Neural progenitor cell (in vitro differentiated cells): ENCODE measurements at regions not wholly inside any gene's neighbourhood (a gene's known extent, or its start where the extent isn't known, plus 50 kb on each side); places are given as distances from the start of the nearest gene placed in this dataset.

ENCODE experiments used
- DNase-seq: peaks from one replicate; pipeline ENCODE4 v3.0.0-alpha.2; 2016; ENCODE audit warnings: low spot score
- H2AFZ ChIP-seq: fragments of 200-600 bp; sonication (generic); replicated peaks from 2 replicates; pipeline ENCODE4 v1.6.1; 2016; ENCODE audit warnings: antibody characterized with exemption
- H3F3A ChIP-seq: fragments of 200-600 bp; sonication (generic); 2 replicates; pipeline ENCODE4 v1.6.1; 2016; ENCODE audit warnings: antibody characterized with exemption, low read depth
- H3K27ac ChIP-seq: fragments of 200-600 bp; sonication (generic); 2 replicates; pipeline ENCODE4 v1.5.1; 2016; ENCODE audit warnings: mild to moderate bottlenecking
- H3K27me3 ChIP-seq: fragments of 200-600 bp; sonication (generic); 2 replicates; pipeline ENCODE4 v1.6.1; 2016; ENCODE audit warnings: mild to moderate bottlenecking, moderate library complexity
- H3K36me3 ChIP-seq: fragments of 200-600 bp; sonication (generic); 2 replicates; pipeline ENCODE4 v1.5.1; 2016
- H3K4me1 ChIP-seq: fragments of 200-600 bp; sonication (generic); 2 replicates; pipeline ENCODE4 v1.6.1; 2016; ENCODE audit warnings: mixed run types
- H3K4me2 ChIP-seq: fragments of 200-600 bp; sonication (generic); 2 replicates; pipeline ENCODE4 v1.6.1; 2016
- H3K4me3 ChIP-seq: fragments of 200-600 bp; sonication (generic); 2 replicates; pipeline ENCODE4 v1.5.1; 2016
- H3K79me2 ChIP-seq: fragments of 200-600 bp; sonication (generic); 2 replicates; pipeline ENCODE4 v1.6.1; 2016; ENCODE audit warnings: low read depth
- H3K9ac ChIP-seq: fragments of 200-600 bp; sonication (generic); 2 replicates; pipeline ENCODE4 v1.6.1; 2016
- H3K9me3 ChIP-seq: fragments of 200-600 bp; sonication (generic); 2 replicates; pipeline ENCODE4 v1.5.1; 2016; ENCODE audit warnings: low read depth
- H4K20me1 ChIP-seq: fragments of 200-600 bp; sonication (generic); 2 replicates; pipeline ENCODE4 v1.6.1; 2016; ENCODE audit warnings: low read depth
- H3K27ac Mint-ChIP-seq: 3 replicates; pipeline ENCODE4 v1.8.0; 2021; ENCODE audit warnings: mixed read lengths
- H3K27me3 Mint-ChIP-seq: 2 replicates; pipeline ENCODE4 v1.8.0; 2022; ENCODE audit warnings: low read depth, mild to moderate bottlenecking, inconsistent platforms, moderate library complexity, mixed read lengths; ENCODE audit not compliant: insufficient read depth
- H3K36me3 Mint-ChIP-seq: 3 replicates; pipeline ENCODE4 v1.8.0; 2021; ENCODE audit warnings: mixed read lengths
- H3K4me1 Mint-ChIP-seq: 3 replicates; pipeline ENCODE4 v1.8.0; 2021; ENCODE audit warnings: mixed read lengths
- H3K4me3 Mint-ChIP-seq: 3 replicates; pipeline ENCODE4 v1.8.0; 2021; ENCODE audit warnings: mild to moderate bottlenecking, moderate library complexity, mixed read lengths
- H3K9me3 Mint-ChIP-seq: 3 replicates; pipeline ENCODE4 v1.8.0; 2020; ENCODE audit warnings: mixed read lengths
- EZH2 ChIP-seq: fragments of 200-600 bp; sonication (generic); IDR thresholded peaks from 2 replicates; pipeline ENCODE4 v1.6.1; 2017; ENCODE audit warnings: antibody characterized with exemption, mild to moderate bottlenecking, moderate library complexity
- EZH2phosphoT487 ChIP-seq: fragments of 200-600 bp; sonication (generic); IDR thresholded peaks from 2 replicates; pipeline ENCODE4 v1.6.1; 2017; ENCODE audit warnings: antibody characterized with exemption
- TF ChIP-seq, protein P1 (sequence below): fragments of 200-600 bp; sonication (generic); IDR thresholded peaks from 2 replicates; pipeline ENCODE4 v1.5.1; 2017; ENCODE audit warnings: antibody characterized with exemption, mild to moderate bottlenecking

DNA sequence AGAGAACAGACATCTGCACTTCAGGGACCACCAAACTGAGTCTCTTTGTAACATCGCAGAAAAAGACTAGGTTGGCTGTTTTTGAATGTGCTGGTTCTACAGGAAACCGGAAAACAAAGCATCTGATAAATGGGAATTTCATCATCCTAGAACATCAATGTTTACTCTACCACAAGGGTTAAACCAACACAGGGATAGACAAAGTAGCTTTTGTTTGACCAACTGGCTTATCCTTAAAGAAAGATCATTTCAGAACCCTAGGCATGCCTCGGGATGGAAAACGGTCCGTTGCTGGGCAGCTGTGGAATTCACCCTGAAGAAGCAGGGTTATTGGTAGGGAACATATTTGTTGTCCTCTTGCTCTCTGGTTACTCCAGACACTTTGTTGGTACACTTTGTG lies 2355.5 kb upstream of the AGA start:
- peak overlapping the region; percentile 3 for H2AFZ ChIP-seq
- no peak for DNase-seq
- H3K27me3 ChIP-seq = no peaks in the 10 kb centered on the region
- H3K4me1 ChIP-seq = no peaks in the 10 kb centered on the region
- H3K79me2 ChIP-seq = no peaks in the 10 kb centered on the region
- H3F3A ChIP-seq = no peaks in the 10 kb centered on the region
- no peak for TF ChIP-seq EZH2
- TF ChIP-seq, protein P1, sequence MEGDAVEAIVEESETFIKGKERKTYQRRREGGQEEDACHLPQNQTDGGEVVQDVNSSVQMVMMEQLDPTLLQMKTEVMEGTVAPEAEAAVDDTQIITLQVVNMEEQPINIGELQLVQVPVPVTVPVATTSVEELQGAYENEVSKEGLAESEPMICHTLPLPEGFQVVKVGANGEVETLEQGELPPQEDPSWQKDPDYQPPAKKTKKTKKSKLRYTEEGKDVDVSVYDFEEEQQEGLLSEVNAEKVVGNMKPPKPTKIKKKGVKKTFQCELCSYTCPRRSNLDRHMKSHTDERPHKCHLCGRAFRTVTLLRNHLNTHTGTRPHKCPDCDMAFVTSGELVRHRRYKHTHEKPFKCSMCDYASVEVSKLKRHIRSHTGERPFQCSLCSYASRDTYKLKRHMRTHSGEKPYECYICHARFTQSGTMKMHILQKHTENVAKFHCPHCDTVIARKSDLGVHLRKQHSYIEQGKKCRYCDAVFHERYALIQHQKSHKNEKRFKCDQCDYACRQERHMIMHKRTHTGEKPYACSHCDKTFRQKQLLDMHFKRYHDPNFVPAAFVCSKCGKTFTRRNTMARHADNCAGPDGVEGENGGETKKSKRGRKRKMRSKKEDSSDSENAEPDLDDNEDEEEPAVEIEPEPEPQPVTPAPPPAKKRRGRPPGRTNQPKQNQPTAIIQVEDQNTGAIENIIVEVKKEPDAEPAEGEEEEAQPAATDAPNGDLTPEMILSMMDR = no peak
- no peak for TF ChIP-seq EZH2phosphoT487
- H3K4me2 ChIP-seq = no peak overlapping the region
- no peaks in the 10 kb centered on the region for H3K27me3 Mint-ChIP-seq
- H4K20me1 ChIP-seq = no peaks in the 10 kb centered on the region
- H3K4me3 ChIP-seq = no peak overlapping the region
- H3K36me3 ChIP-seq = no peaks in the 10 kb centered on the region
- no peaks in the 10 kb centered on the region for H3K36me3 Mint-ChIP-seq
- no peak overlapping the region for H3K27ac Mint-ChIP-seq
- H3K4me1 Mint-ChIP-seq = no peaks in the 10 kb centered on the region
- H3K27ac ChIP-seq = no peak overlapping the region
- no peak overlapping the region for H3K9ac ChIP-seq
- H3K4me3 Mint-ChIP-seq = no peak overlapping the region
- peaks cover 2% of the 10 kb centered on the region for H3K9me3 Mint-ChIP-seq
- no peaks in the 10 kb centered on the region for H3K9me3 ChIP-seq

DNA sequence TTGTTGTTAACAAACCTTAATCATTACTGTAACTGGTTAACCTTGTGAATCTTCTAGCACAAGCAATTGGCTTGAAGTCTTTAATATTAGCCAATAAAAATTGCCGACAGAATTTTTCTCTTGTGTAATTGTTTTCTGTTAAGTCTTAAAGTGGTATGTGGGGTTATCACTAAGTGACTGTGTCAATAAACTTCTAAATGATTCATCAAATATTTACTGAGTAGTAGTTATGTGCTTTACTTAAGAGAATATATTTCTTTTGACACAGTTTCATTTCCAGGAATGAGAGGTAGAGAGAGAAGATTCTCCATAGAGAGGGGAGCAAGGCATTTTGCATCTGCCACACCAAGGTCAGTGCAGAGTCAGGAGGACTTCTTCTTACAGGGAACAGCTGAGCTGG lies 2361.6 kb upstream of the AGA start:
- Histone ChIP-seq H3F3A (no peaks in the 10 kb centered on the region), H4K20me1 (no peaks in the 10 kb centered on the region), H3K4me1 (no peaks in the 10 kb centered on the region), H2AFZ (no peak overlapping the region), H3K4me2 (no peak overlapping the region), H3K79me2 (no peaks in the 10 kb centered on the region), H3K4me3 (no peak overlapping the region), H3K27me3 (no peaks in the 10 kb centered on the region), H3K36me3 (no peaks in the 10 kb centered on the region), H3K9me3 (no peaks in the 10 kb centered on the region), H3K27ac (no peak overlapping the region), H3K9ac (no peak overlapping the region)
- Mint-ChIP-seq H3K9me3 (no peaks in the 10 kb centered on the region), H3K36me3 (no peaks in the 10 kb centered on the region), H3K4me1 (no peaks in the 10 kb centered on the region), H3K27ac (no peak overlapping the region), H3K4me3 (no peak overlapping the region), H3K27me3 (peaks cover 2% of the 10 kb centered on the region)
- DNase-seq = no peak
- TF ChIP-seq, protein P1 = no peak
- TF ChIP-seq EZH2 (no peak), EZH2phosphoT487 (no peak)

DNA sequence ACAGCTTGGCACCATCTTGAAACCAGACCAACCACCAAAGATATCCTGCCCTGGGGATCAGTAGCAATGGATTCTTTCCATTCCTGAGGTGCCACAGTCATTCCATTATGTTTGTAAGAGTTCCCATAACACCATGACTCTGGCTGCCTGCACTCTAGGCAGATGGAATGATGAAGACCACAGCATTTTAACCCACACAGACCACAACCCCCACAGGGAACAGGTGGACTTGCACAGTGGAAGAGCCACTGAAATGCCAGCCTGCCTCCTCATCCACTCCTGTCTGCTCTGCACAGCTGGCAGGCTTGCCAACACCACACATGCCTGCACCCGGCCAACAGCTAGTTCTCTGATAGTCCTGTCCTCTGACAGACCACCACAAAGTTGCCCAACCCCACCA lies 2362.2 kb upstream of the AGA start:
- Histone ChIP-seq H2AFZ (no peak overlapping the region), H3K79me2 (no peaks in the 10 kb centered on the region), H3K27me3 (no peaks in the 10 kb centered on the region), H3K27ac (no peak overlapping the region), H3K4me2 (no peak overlapping the region), H3K9ac (no peak overlapping the region), H3K4me3 (no peak overlapping the region), H4K20me1 (no peaks in the 10 kb centered on the region), H3K9me3 (no peaks in the 10 kb centered on the region), H3F3A (no peaks in the 10 kb centered on the region), H3K36me3 (no peaks in the 10 kb centered on the region), H3K4me1 (no peaks in the 10 kb centered on the region)
- Mint-ChIP-seq H3K36me3 (no peaks in the 10 kb centered on the region), H3K27me3 (peaks cover 2% of the 10 kb centered on the region), H3K9me3 (no peaks in the 10 kb centered on the region), H3K4me3 (no peak overlapping the region), H3K27ac (no peak overlapping the region), H3K4me1 (no peaks in the 10 kb centered on the region)
- no peak for DNase-seq
- TF ChIP-seq, protein P1 = no peak
- TF ChIP-seq EZH2 (no peak), EZH2phosphoT487 (no peak)

DNA sequence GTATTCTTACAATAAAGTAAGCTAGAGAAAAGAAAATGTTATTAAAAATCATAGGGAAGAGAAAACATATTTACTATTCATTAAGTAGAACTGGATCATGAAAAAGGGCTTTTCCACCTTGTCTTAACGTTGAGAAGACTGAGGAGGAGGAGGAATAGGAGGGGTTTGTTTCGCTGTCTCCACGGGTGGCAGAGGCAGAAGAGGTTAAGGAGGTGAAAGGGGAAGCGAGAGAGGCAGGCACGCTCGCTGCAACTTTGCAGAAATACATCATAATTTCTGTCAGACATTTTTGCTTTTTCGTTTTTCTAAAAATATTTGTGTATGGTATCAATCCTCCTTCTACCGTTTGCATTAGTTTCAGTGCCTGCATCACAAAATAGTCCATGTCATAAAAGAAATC lies 2375.1 kb upstream of the AGA start:
- Histone ChIP-seq H3K27me3 (no peaks in the 10 kb centered on the region), H3F3A (no peaks in the 10 kb centered on the region), H3K4me3 (no peak overlapping the region), H3K9me3 (no peaks in the 10 kb centered on the region), H2AFZ (no peak overlapping the region), H3K79me2 (no peaks in the 10 kb centered on the region), H4K20me1 (no peaks in the 10 kb centered on the region), H3K36me3 (no peaks in the 10 kb centered on the region), H3K4me2 (no peak overlapping the region), H3K27ac (no peak overlapping the region), H3K9ac (no peak overlapping the region), H3K4me1 (peaks cover 10% of the 10 kb centered on the region)
- TF ChIP-seq EZH2 = no peak
- no peak for TF ChIP-seq EZH2phosphoT487
- TF ChIP-seq, protein P1 = no peak
- H3K9me3 Mint-ChIP-seq = no peaks in the 10 kb centered on the region
- no peaks in the 10 kb centered on the region for H3K4me1 Mint-ChIP-seq
- DNase-seq = no peak
- no peaks in the 10 kb centered on the region for H3K36me3 Mint-ChIP-seq
- H3K27ac Mint-ChIP-seq = no peak overlapping the region
- no peak overlapping the region for H3K4me3 Mint-ChIP-seq
- no peaks in the 10 kb centered on the region for H3K27me3 Mint-ChIP-seq
